Parathyroid adenoma (tissue), 2 donors: ENCODE measurements at regions not wholly inside any gene's neighbourhood (a gene's known extent, or its start where the extent isn't known, plus 50 kb on each side); places are given as distances from the start of the nearest gene placed in this dataset.
A peak's percentile ranks its signal among the peaks of the same experiment; 100 is the strongest.

Experiments used
- H2AFZ ChIP-seq: fragments of 300-600 bp; sonication (generic); one replicate; pipeline ENCODE4 v1.7.0; 2017; ENCODE audit warnings: antibody characterized with exemption, mild to moderate bottlenecking
- H3K27ac ChIP-seq: fragments of 300-600 bp; sonication (generic); one replicate; pipeline ENCODE4 v1.7.0; 2017
- H3K27me3 ChIP-seq: fragments of 300-600 bp; sonication (generic); one replicate; pipeline ENCODE4 v1.7.0; 2017; ENCODE audit warnings: low read length; ENCODE audit not compliant: control insufficient read depth, insufficient read depth
- H3K36me3 ChIP-seq: fragments of 300-600 bp; sonication (generic); one replicate; pipeline ENCODE4 v1.7.0; 2017; ENCODE audit warnings: low read length; ENCODE audit not compliant: control insufficient read depth, insufficient read depth
- H3K4me1 ChIP-seq: fragments of 300-600 bp; sonication (generic); one replicate; pipeline ENCODE4 v1.7.0; 2017; ENCODE audit warnings: control low read depth
- H3K4me2 ChIP-seq: fragments of 300-600 bp; sonication (generic); one replicate; pipeline ENCODE4 v1.7.0; 2017; ENCODE audit warnings: low read length
- H3K4me3 ChIP-seq: fragments of 300-600 bp; sonication (generic); one replicate; pipeline ENCODE4 v1.7.0; 2017; ENCODE audit warnings: low read depth, low read length
- H3K79me2 ChIP-seq: fragments of 300-600 bp; sonication (generic); one replicate; pipeline ENCODE4 v1.7.0; 2017; ENCODE audit warnings: control low read depth
- H3K9ac ChIP-seq: fragments of 300-600 bp; sonication (generic); one replicate; pipeline ENCODE4 v1.7.0; 2017; ENCODE audit warnings: mild to moderate bottlenecking
- H3K9me3 ChIP-seq: fragments of 300-600 bp; sonication (generic); one replicate; pipeline ENCODE4 v1.7.0; 2017; ENCODE audit warnings: low read length; ENCODE audit not compliant: control insufficient read depth
- TF ChIP-seq, protein P1 (sequence below): fragments of 300-600 bp; sonication (generic); IDR thresholded peaks from one replicate; pipeline ENCODE4 v1.7.0; 2017; ENCODE audit warnings: antibody characterized with exemption, mild to moderate bottlenecking
- donor health status: primary hyperparathyroidism.

GRCh38 chrX:118249146-118249545 lies 96.8 kb upstream of the WDR44 start:
- Histone ChIP-seq H3K79me2 (no peaks in the 10 kb centered on the region), H3K9ac (no peak overlapping the region), H3K36me3 (no peaks in the 10 kb centered on the region), H3K27me3 (no peaks in the 10 kb centered on the region), H3K4me2 (no peak overlapping the region), H3K27ac (no peak overlapping the region), H3K4me3 (no peak overlapping the region), H3K4me1 (no peaks in the 10 kb centered on the region), H2AFZ (no peak overlapping the region), H3K9me3 (no peaks in the 10 kb centered on the region)
- TF ChIP-seq, protein P1, sequence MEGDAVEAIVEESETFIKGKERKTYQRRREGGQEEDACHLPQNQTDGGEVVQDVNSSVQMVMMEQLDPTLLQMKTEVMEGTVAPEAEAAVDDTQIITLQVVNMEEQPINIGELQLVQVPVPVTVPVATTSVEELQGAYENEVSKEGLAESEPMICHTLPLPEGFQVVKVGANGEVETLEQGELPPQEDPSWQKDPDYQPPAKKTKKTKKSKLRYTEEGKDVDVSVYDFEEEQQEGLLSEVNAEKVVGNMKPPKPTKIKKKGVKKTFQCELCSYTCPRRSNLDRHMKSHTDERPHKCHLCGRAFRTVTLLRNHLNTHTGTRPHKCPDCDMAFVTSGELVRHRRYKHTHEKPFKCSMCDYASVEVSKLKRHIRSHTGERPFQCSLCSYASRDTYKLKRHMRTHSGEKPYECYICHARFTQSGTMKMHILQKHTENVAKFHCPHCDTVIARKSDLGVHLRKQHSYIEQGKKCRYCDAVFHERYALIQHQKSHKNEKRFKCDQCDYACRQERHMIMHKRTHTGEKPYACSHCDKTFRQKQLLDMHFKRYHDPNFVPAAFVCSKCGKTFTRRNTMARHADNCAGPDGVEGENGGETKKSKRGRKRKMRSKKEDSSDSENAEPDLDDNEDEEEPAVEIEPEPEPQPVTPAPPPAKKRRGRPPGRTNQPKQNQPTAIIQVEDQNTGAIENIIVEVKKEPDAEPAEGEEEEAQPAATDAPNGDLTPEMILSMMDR = no peak

- H3K27me3 ChIP-seq = no peaks in the 10 kb centered on the region
- no peak overlapping the region for H3K9ac ChIP-seq
- H3K79me2 ChIP-seq = no peaks in the 10 kb centered on the region
- H3K4me2 ChIP-seq = no peak overlapping the region
- H3K27ac ChIP-seq = no peak overlapping the region
- H3K4me1 ChIP-seq = no peaks in the 10 kb centered on the region
- H3K4me3 ChIP-seq = no peak overlapping the region
- TF ChIP-seq, protein P1 = no peak
- no peaks in the 10 kb centered on the region for H3K9me3 ChIP-seq
- no peaks in the 10 kb centered on the region for H3K36me3 ChIP-seq
- no peak overlapping the region for H2AFZ ChIP-seq
Observed at GRCh38 chrX:118250445-118250844, 95.5 kb upstream of the WDR44 start.

DNA sequence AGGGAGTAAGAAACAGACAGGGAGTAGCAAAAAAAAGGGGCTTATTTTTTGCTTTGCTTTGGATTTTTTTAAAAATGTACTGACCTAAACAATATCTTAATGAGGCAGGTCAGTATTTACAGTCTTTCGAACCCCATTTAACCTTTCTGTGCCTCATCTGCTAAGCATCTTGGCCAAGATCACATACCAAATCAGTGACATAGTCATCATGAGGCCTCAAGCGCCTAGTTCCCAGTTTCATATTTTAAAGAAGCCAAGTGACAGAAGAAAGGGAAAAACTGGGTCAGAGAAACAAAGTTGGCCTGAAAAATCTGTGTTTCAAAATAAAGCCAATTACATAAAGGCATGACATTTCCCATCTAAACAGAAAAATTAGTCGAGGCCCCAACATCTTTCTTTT lies 94.6 kb upstream of the WDR44 start:
- H3K27me3 ChIP-seq = no peaks in the 10 kb centered on the region
- no peak overlapping the region for H3K9ac ChIP-seq
- no peak overlapping the region for H3K4me3 ChIP-seq
- H2AFZ ChIP-seq = no peak overlapping the region
- TF ChIP-seq, protein P1 = no peak
- H3K79me2 ChIP-seq = no peaks in the 10 kb centered on the region
- H3K27ac ChIP-seq = no peak overlapping the region
- H3K36me3 ChIP-seq = no peaks in the 10 kb centered on the region
- no peak overlapping the region for H3K4me2 ChIP-seq
- no peaks in the 10 kb centered on the region for H3K9me3 ChIP-seq
- H3K4me1 ChIP-seq = no peaks in the 10 kb centered on the region

DNA sequence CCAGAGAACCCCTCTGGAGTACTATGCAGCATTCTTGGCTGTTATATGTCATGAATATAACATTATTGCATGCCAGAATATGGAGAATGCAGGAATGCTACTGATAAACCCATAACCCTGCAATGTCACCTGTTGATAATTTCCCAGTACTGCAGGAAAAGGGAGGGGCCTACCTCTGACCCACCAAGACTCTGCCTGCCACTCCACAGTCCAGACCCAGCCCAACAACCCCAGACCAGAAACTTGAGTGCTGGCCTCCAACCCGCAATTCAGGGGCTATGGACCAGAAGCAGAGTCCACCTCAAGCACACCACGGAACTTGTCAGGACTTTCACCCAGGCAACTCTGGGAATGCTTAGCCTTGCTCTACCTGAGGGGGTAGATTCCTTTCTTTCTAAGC lies 92.9 kb upstream of the WDR44 start:
- Histone ChIP-seq H3K79me2 (no peaks in the 10 kb centered on the region), H3K4me1 (no peaks in the 10 kb centered on the region), H3K9me3 (no peaks in the 10 kb centered on the region), H3K27me3 (no peaks in the 10 kb centered on the region), H3K9ac (no peak overlapping the region), H2AFZ (no peak overlapping the region), H3K36me3 (no peaks in the 10 kb centered on the region), H3K4me2 (no peak overlapping the region), H3K27ac (no peak overlapping the region), H3K4me3 (no peak overlapping the region)
- TF ChIP-seq, protein P1 = no peak

- no peaks in the 10 kb centered on the region for H3K36me3 ChIP-seq
- no peaks in the 10 kb centered on the region for H3K9me3 ChIP-seq
- no peak overlapping the region for H3K27ac ChIP-seq
- TF ChIP-seq, protein P1 = peak; percentile 43
- no peak overlapping the region for H2AFZ ChIP-seq
- no peak overlapping the region for H3K4me2 ChIP-seq
- H3K79me2 ChIP-seq = no peaks in the 10 kb centered on the region
- no peaks in the 10 kb centered on the region for H3K4me1 ChIP-seq
- H3K4me3 ChIP-seq = no peak overlapping the region
- no peaks in the 10 kb centered on the region for H3K27me3 ChIP-seq
- H3K9ac ChIP-seq = no peak overlapping the region
Observed at GRCh38 chrX:118254611-118255010, 91.3 kb upstream of the WDR44 start.
